Liver (tissue), 8 donors: ENCODE measurements at regions not wholly inside any gene's neighbourhood (a gene's known extent, or its start where the extent isn't known, plus 50 kb on each side); places are given as distances from the start of the nearest gene placed in this dataset.

ENCODE experiments used
- DNase-seq: peaks from one replicate; pipeline ENCODE4 v3.0.0-alpha.2; 2017; ENCODE audit warnings: low spot score
- H3K27ac ChIP-seq, 2 donors: one replicate each; pipeline ENCODE4 v1.7.0; 2013; ENCODE audit warnings: inconsistent platforms in 2 of 2, low read length in 2 of 2, control low read depth in 1 of 2, low read depth in 1 of 2, mild to moderate bottlenecking in 1 of 2
- H3K27me3 ChIP-seq, 4 donors: one replicate each; pipeline versions ENCODE4 v1.6.1 to v1.7.0; 2013; ENCODE audit warnings: low read length in 3 of 4, inconsistent platforms in 1 of 4, mild to moderate bottlenecking in 1 of 4, moderate library complexity in 1 of 4; ENCODE audit not compliant: control insufficient read depth in 4 of 4, insufficient read depth in 4 of 4
- H3K36me3 ChIP-seq, 4 donors: one replicate each; pipeline versions ENCODE4 v1.6.1 to v1.7.0; 2013; ENCODE audit warnings: low read length in 3 of 4, mild to moderate bottlenecking in 3 of 4, low read depth in 1 of 4, moderate library complexity in 1 of 4; ENCODE audit not compliant: control insufficient read depth in 4 of 4, insufficient read depth in 3 of 4
- H3K4me1 ChIP-seq, 4 donors: one replicate each; pipeline versions ENCODE4 v1.6.1 to v1.7.0; 2013; ENCODE audit warnings: low read length in 3 of 4, mild to moderate bottlenecking in 3 of 4, moderate library complexity in 1 of 4; ENCODE audit not compliant: control insufficient read depth in 4 of 4, insufficient read depth in 4 of 4
- H3K4me3 ChIP-seq, 3 donors: one replicate each; pipeline versions ENCODE4 v1.6.1 to v1.7.0; 2013; ENCODE audit warnings: low read length in 3 of 3, control low read depth in 1 of 3, low read depth in 1 of 3, mild to moderate bottlenecking in 1 of 3
- H3K9ac ChIP-seq, 2 donors: one replicate each; pipeline ENCODE4 v1.7.0; 2013; ENCODE audit warnings: low read length in 2 of 2, mild to moderate bottlenecking in 2 of 2, moderate library complexity in 2 of 2, control low read depth in 1 of 2, low read depth in 1 of 2
- H3K9me3 ChIP-seq, 4 donors: one replicate each; pipeline versions ENCODE4 v1.6.1 to v1.7.0; 2013; ENCODE audit warnings: low read length in 3 of 4; ENCODE audit not compliant: control insufficient read depth in 4 of 4
- EGR1 ChIP-seq, 2 donors: IDR thresholded peaks; 2 replicates each; pipeline ENCODE4 v1.6.1; 2016 to 2018; ENCODE audit warnings: antibody characterized with exemption in 2 of 2, low read depth in 2 of 2
- FOXA1 ChIP-seq: IDR thresholded peaks from 2 replicates; pipeline ENCODE4 v1.6.1; 2016; ENCODE audit warnings: antibody characterized with exemption
- FOXA2 ChIP-seq: IDR thresholded peaks from 2 replicates; pipeline ENCODE4 v1.6.1; 2016; ENCODE audit warnings: antibody characterized with exemption
- GABPA ChIP-seq, 2 donors: IDR thresholded peaks in 1 of 2; conservative IDR thresholded peaks in 1 of 2; 2 replicates each; pipeline ENCODE4 v1.6.1; 2016; ENCODE audit warnings: antibody characterized with exemption in 2 of 2, mild to moderate bottlenecking in 1 of 2, moderate library complexity in 1 of 2
- HNF4A ChIP-seq, 2 donors: conservative IDR thresholded peaks; 2 replicates each; pipeline ENCODE4 v1.6.1; 2016; ENCODE audit warnings: antibody characterized with exemption in 2 of 2, mild to moderate bottlenecking in 2 of 2
- HNF4G ChIP-seq: IDR thresholded peaks from 2 replicates; pipeline ENCODE4 v1.6.1; 2016; ENCODE audit warnings: antibody characterized with exemption
- JUND ChIP-seq, 2 donors: IDR thresholded peaks; 2 replicates each; pipeline ENCODE4 v1.6.1; 2016; ENCODE audit warnings: antibody characterized with exemption in 2 of 2
- NR2F2 ChIP-seq: IDR thresholded peaks from 2 replicates; pipeline ENCODE4 v1.6.1; 2016; ENCODE audit warnings: antibody characterized with exemption
- RAD21 ChIP-seq, 2 donors: IDR thresholded peaks; 2 replicates each; pipeline ENCODE4 v1.6.1; 2016; ENCODE audit warnings: antibody characterized with exemption in 2 of 2, mild to moderate bottlenecking in 2 of 2
- RXRA ChIP-seq, 2 donors: IDR thresholded peaks; 2 replicates each; pipeline ENCODE4 v1.6.1; 2017 to 2018; ENCODE audit warnings: antibody characterized with exemption in 2 of 2, mild to moderate bottlenecking in 1 of 2
- SP1 ChIP-seq: IDR thresholded peaks from 2 replicates; pipeline ENCODE4 v1.6.1; 2018; ENCODE audit warnings: antibody characterized with exemption, mild to moderate bottlenecking
- TAF1 ChIP-seq: conservative IDR thresholded peaks from 2 replicates; pipeline ENCODE4 v1.6.1; 2016; ENCODE audit warnings: antibody characterized with exemption, mild to moderate bottlenecking
- YY1 ChIP-seq: IDR thresholded peaks from 2 replicates; pipeline ENCODE4 v1.6.1; 2016; ENCODE audit warnings: antibody characterized with exemption, mild to moderate bottlenecking
- WGBS: extraction: QIAGEN DNeasy Blood & Tissue Kit; methylation state at CpG from one replicate; pipeline ENCODE4 v1.1.7; 2013; 5-methylcytosine and 5-hydroxymethylcytosine counted together
- TF ChIP-seq, protein P1 (sequence below): IDR thresholded peaks from 2 replicates; pipeline ENCODE4 v1.6.1; 2016; ENCODE audit warnings: antibody characterized with exemption
- TF ChIP-seq, protein P2 (sequence below): IDR thresholded peaks from 2 replicates; pipeline ENCODE4 v1.6.1; 2016; ENCODE audit warnings: antibody characterized with exemption
- TF ChIP-seq, protein P3 (sequence below): IDR thresholded peaks from 2 replicates; pipeline ENCODE4 v1.6.1; 2016; ENCODE audit warnings: antibody characterized with exemption, mild to moderate bottlenecking
- TF ChIP-seq, protein P4 (sequence below): IDR thresholded peaks from 2 replicates; pipeline ENCODE4 v1.6.1; 2016; ENCODE audit warnings: antibody characterized with exemption
- TF ChIP-seq, protein P5 (sequence below): fragments of 150-350 bp; IDR thresholded peaks from 2 replicates; pipeline ENCODE4 v1.5.1; 2017; ENCODE audit warnings: improper control_type of control experiment, low read depth, low read length; ENCODE audit not compliant: missing input control
- donor health status: healthy.
- donor health status: healthy.
- donor health status: healthy.
- donor health status: healthy.
- donor health status: healthy.

DNA sequence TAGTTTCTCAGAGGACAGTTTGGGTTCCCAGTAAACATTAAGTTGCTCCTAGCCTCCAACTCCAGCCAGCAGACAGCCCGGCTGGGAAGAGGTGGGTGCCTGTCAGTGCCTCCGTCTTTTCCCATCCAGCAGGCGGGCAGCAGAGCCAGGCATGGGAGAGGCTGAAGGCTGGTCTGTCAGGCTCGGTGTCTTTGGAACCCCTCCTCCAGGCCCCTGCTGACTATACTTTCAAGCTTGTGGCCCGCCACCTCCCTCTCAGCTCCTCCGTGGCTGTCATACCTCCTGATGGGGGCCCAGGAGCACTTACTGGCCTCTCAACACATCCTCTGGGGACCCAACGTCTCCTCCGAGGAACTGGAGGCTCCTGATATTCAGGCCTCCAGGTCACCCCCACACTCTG lies 140.9 kb downstream of the ACTL8 start:
- Histone ChIP-seq H3K4me3 (no peak overlapping the region), H3K36me3 (no peaks in the 10 kb centered on the region), H3K27ac (no peak overlapping the region), H3K9me3 (no peaks in the 10 kb centered on the region), H3K27me3 (peaks cover 0 to 11% (median 0%) of the 10 kb centered on the region in 4 donors), H3K9ac (no peak overlapping the region), H3K4me1 (no peaks in the 10 kb centered on the region)
- TF ChIP-seq SP1, result no peak
- no peak for TF ChIP-seq YY1
- TF ChIP-seq HNF4G, result no peak
- TF ChIP-seq, protein P1, sequence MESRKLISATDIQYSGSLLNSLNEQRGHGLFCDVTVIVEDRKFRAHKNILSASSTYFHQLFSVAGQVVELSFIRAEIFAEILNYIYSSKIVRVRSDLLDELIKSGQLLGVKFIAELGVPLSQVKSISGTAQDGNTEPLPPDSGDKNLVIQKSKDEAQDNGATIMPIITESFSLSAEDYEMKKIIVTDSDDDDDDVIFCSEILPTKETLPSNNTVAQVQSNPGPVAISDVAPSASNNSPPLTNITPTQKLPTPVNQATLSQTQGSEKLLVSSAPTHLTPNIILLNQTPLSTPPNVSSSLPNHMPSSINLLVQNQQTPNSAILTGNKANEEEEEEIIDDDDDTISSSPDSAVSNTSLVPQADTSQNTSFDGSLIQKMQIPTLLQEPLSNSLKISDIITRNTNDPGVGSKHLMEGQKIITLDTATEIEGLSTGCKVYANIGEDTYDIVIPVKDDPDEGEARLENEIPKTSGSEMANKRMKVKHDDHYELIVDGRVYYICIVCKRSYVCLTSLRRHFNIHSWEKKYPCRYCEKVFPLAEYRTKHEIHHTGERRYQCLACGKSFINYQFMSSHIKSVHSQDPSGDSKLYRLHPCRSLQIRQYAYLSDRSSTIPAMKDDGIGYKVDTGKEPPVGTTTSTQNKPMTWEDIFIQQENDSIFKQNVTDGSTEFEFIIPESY, result no peak
- TF ChIP-seq EGR1 (IDR thresholded peaks at IDR 0.05; ENCODE audit: low read depth in 2 of 2), result no peak
- no peak for TF ChIP-seq RAD21 (IDR thresholded peaks at IDR 0.05)
- TF ChIP-seq, protein P2, sequence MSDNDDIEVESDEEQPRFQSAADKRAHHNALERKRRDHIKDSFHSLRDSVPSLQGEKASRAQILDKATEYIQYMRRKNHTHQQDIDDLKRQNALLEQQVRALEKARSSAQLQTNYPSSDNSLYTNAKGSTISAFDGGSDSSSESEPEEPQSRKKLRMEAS, result no peak
- TF ChIP-seq TAF1, result no peak
- no peak for TF ChIP-seq RXRA (IDR thresholded peaks at IDR 0.05)
- no peak for TF ChIP-seq FOXA1
- TF ChIP-seq, protein P3, sequence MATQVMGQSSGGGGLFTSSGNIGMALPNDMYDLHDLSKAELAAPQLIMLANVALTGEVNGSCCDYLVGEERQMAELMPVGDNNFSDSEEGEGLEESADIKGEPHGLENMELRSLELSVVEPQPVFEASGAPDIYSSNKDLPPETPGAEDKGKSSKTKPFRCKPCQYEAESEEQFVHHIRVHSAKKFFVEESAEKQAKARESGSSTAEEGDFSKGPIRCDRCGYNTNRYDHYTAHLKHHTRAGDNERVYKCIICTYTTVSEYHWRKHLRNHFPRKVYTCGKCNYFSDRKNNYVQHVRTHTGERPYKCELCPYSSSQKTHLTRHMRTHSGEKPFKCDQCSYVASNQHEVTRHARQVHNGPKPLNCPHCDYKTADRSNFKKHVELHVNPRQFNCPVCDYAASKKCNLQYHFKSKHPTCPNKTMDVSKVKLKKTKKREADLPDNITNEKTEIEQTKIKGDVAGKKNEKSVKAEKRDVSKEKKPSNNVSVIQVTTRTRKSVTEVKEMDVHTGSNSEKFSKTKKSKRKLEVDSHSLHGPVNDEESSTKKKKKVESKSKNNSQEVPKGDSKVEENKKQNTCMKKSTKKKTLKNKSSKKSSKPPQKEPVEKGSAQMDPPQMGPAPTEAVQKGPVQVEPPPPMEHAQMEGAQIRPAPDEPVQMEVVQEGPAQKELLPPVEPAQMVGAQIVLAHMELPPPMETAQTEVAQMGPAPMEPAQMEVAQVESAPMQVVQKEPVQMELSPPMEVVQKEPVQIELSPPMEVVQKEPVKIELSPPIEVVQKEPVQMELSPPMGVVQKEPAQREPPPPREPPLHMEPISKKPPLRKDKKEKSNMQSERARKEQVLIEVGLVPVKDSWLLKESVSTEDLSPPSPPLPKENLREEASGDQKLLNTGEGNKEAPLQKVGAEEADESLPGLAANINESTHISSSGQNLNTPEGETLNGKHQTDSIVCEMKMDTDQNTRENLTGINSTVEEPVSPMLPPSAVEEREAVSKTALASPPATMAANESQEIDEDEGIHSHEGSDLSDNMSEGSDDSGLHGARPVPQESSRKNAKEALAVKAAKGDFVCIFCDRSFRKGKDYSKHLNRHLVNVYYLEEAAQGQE, result no peak
- TF ChIP-seq JUND (IDR thresholded peaks at IDR 0.05), result no peak
- TF ChIP-seq, protein P4, sequence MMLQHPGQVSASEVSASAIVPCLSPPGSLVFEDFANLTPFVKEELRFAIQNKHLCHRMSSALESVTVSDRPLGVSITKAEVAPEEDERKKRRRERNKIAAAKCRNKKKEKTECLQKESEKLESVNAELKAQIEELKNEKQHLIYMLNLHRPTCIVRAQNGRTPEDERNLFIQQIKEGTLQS, result no peak
- TF ChIP-seq NR2F2, result no peak
- TF ChIP-seq HNF4A (conservative IDR thresholded peaks at IDR 0.05), result no peak
- TF ChIP-seq FOXA2, result no peak
- no peak for DNase-seq
- WGBS, result 84% methylated on average over 8 of the region's 8 CpGs

DNA sequence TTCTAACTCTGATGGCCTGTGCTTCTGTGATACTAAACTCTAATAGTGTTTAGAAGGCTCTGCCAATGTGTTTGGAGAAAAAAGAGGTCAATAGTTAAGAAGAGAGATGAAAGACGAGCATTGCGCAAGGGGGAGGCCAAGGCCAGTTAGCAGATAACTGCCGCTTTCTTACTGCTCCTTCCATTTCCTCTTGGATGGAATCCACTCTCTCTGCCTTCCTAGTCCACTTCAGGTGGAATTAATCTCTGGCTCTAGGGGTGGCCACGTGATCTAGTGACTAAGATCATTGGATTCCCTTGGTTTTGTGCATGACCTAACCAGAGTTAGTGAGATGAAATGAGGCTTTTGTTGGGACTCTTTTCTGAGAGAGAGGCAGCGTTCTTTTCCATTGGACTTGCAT lies 148.3 kb downstream of the ACTL8 start:
- WGBS, result 69% methylated on average over 5 of the region's 5 CpGs
- Histone ChIP-seq H3K27ac (no peak overlapping the region), H3K9me3 (peaks cover 0 to 5% (median 1%) of the 10 kb centered on the region in 4 donors), H3K4me3 (no peak overlapping the region), H3K36me3 (no peaks in the 10 kb centered on the region), H3K27me3 (peaks cover 0 to 11% (median 0%) of the 10 kb centered on the region in 4 donors), H3K9ac (no peak overlapping the region), H3K4me1 (no peaks in the 10 kb centered on the region)
- no peak for DNase-seq
- TF ChIP-seq EGR1 (IDR thresholded peaks at IDR 0.05; ENCODE audit: low read depth in 2 of 2), result no peak
- TF ChIP-seq JUND (IDR thresholded peaks at IDR 0.05), result no peak
- TF ChIP-seq, protein P2, result no peak
- TF ChIP-seq, protein P5, sequence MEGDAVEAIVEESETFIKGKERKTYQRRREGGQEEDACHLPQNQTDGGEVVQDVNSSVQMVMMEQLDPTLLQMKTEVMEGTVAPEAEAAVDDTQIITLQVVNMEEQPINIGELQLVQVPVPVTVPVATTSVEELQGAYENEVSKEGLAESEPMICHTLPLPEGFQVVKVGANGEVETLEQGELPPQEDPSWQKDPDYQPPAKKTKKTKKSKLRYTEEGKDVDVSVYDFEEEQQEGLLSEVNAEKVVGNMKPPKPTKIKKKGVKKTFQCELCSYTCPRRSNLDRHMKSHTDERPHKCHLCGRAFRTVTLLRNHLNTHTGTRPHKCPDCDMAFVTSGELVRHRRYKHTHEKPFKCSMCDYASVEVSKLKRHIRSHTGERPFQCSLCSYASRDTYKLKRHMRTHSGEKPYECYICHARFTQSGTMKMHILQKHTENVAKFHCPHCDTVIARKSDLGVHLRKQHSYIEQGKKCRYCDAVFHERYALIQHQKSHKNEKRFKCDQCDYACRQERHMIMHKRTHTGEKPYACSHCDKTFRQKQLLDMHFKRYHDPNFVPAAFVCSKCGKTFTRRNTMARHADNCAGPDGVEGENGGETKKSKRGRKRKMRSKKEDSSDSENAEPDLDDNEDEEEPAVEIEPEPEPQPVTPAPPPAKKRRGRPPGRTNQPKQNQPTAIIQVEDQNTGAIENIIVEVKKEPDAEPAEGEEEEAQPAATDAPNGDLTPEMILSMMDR, result no peak
- TF ChIP-seq, protein P4, result no peak
- no peak for TF ChIP-seq HNF4G
- no peak for TF ChIP-seq GABPA (IDR thresholded peaks at IDR 0.05 in 1 of 2, conservative IDR thresholded peaks at IDR 0.05 in 1 of 2)
- TF ChIP-seq HNF4A (conservative IDR thresholded peaks at IDR 0.05), result no peak
- TF ChIP-seq RAD21 (IDR thresholded peaks at IDR 0.05), result no peak
- no peak for TF ChIP-seq TAF1
- no peak for TF ChIP-seq YY1
- no peak for TF ChIP-seq FOXA1
- TF ChIP-seq, protein P1, result no peak
- TF ChIP-seq NR2F2, result no peak
- no peak for TF ChIP-seq FOXA2
